Smooth muscle cell (in vitro differentiated cells): ENCODE measurements at regions not wholly inside any gene's neighbourhood (a gene's known extent, or its start where the extent isn't known, plus 50 kb on each side); places are given as distances from the start of the nearest gene placed in this dataset.
A peak's percentile ranks its signal among the peaks of the same experiment; 100 is the strongest.
"Not testable (repeated sequence)": the region's sequence is repeated elsewhere in the genome, so short reads cannot be mapped to it uniquely, and the experiment has no call there.

Source experiments
- DNase-seq: peaks from one replicate; lab custom pipeline; 2025; ENCODE audit not compliant: unreplicated experiment; lab: John Stamatoyannopoulos, UW
- H2AFZ ChIP-seq: fragments of 200-600 bp; sonication (generic); 2 replicates; pipeline ENCODE4 v1.6.0; 2016; ENCODE audit warnings: antibody characterized with exemption, low read depth, mild to moderate bottlenecking
- H3F3A ChIP-seq: fragments of 200-600 bp; sonication (generic); 2 replicates; pipeline ENCODE4 v1.6.0; 2017; ENCODE audit warnings: antibody characterized with exemption, low read depth
- H3K27ac ChIP-seq: fragments of 200-600 bp; sonication (generic); 2 replicates; pipeline ENCODE4 v1.5.1; 2016; ENCODE audit warnings: low read depth, mild to moderate bottlenecking
- H3K27me3 ChIP-seq: fragments of 200-600 bp; sonication (generic); 2 replicates; pipeline ENCODE4 v1.6.1; 2016; ENCODE audit warnings: low read depth, mild to moderate bottlenecking
- H3K36me3 ChIP-seq: fragments of 200-600 bp; sonication (generic); 2 replicates; pipeline ENCODE4 v1.5.1; 2016; ENCODE audit warnings: low read depth
- H3K4me1 ChIP-seq: fragments of 200-600 bp; sonication (generic); 2 replicates; pipeline ENCODE4 v1.5.1; 2016; ENCODE audit warnings: low read depth
- H3K4me2 ChIP-seq: fragments of 200-600 bp; sonication (generic); 2 replicates; pipeline ENCODE4 v1.6.0; 2016; ENCODE audit warnings: mild to moderate bottlenecking
- H3K4me3 ChIP-seq: fragments of 200-600 bp; sonication (generic); 2 replicates; pipeline ENCODE4 v1.5.1; 2016; ENCODE audit warnings: mild to moderate bottlenecking
- H3K79me2 ChIP-seq: fragments of 200-600 bp; sonication (generic); 2 replicates; pipeline ENCODE4 v1.6.0; 2016; ENCODE audit warnings: low read depth, mild to moderate bottlenecking
- H3K9ac ChIP-seq: fragments of 200-600 bp; sonication (generic); 2 replicates; pipeline ENCODE4 v1.6.0; 2016; ENCODE audit warnings: low read depth
- H3K9me3 ChIP-seq: fragments of 200-600 bp; sonication (generic); replicated peaks from 2 replicates; pipeline ENCODE4 v1.5.1; 2016; ENCODE audit warnings: low read depth
- H4K20me1 ChIP-seq: fragments of 200-600 bp; sonication (generic); 2 replicates; pipeline ENCODE4 v1.6.0; 2016; ENCODE audit warnings: low read depth
- CTCF ChIP-seq: fragments of 200-600 bp; sonication (generic); IDR thresholded peaks from 2 replicates; pipeline ENCODE4 v1.5.1; 2017; ENCODE audit warnings: borderline replicate concordance, mild to moderate bottlenecking, antibody characterized with exemption; ENCODE audit not compliant: insufficient read depth, poor library complexity, severe bottlenecking
- WGBS: methylation state at CpG from one replicate; pipeline ENCODE4 v1.1.7; 2016; ENCODE audit warnings: low lambda C conversion rate; 5-methylcytosine and 5-hydroxymethylcytosine counted together

DNA sequence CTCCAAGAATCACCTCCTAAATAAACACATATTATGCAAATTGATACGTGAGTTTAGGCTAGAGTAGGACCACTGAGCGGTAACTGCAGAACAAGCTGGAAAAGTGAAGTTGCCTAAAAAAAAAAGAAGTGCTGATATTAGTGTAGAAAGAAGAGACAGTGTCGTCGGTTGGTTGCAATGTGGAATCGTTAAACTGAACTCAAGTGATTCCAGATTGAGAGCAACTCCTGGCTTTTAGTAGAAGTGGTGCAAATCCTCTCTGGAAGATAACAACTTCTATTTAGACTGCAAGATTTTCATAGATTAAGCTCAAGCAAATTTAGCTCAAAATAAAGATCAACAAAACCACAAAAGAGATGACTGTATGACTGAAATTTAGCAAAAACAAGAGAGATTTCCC, 97.0 kb upstream of the PGR start:
- Histone ChIP-seq H3K27ac (no peak overlapping the region), H4K20me1 (no peaks in the 10 kb centered on the region), H3K79me2 (no peaks in the 10 kb centered on the region), H3K27me3 (no peaks in the 10 kb centered on the region), H3K9me3 (peaks cover 7% of the 10 kb centered on the region), H3F3A (no peaks in the 10 kb centered on the region), H3K36me3 (no peaks in the 10 kb centered on the region), H2AFZ (no peak overlapping the region), H3K4me2 (peak overlapping the region; percentile 27), H3K9ac (no peak overlapping the region), H3K4me1 (no peaks in the 10 kb centered on the region), H3K4me3 (no peak overlapping the region)
- 52% methylated on average over 5 of the region's 5 CpGs for WGBS
- no peak for DNase-seq
- TF ChIP-seq CTCF = no peak

- WGBS = 88% methylated on average over 2 of the region's 2 CpGs
- Histone ChIP-seq H3K27ac (no peak overlapping the region), H3K4me2 (no peak overlapping the region), H3K9ac (no peak overlapping the region), H3K27me3 (no peaks in the 10 kb centered on the region), H3F3A (no peaks in the 10 kb centered on the region), H2AFZ (no peak overlapping the region), H4K20me1 (no peaks in the 10 kb centered on the region), H3K79me2 (no peaks in the 10 kb centered on the region), H3K4me3 (no peak overlapping the region), H3K36me3 (no peaks in the 10 kb centered on the region), H3K4me1 (no peaks in the 10 kb centered on the region), H3K9me3 (peaks cover 7% of the 10 kb centered on the region)
- DNase-seq = no peak
- no peak for TF ChIP-seq CTCF
These were observed 94.6 kb upstream of the PGR start for GRCh38 chr11:101224221-101224620.

DNA sequence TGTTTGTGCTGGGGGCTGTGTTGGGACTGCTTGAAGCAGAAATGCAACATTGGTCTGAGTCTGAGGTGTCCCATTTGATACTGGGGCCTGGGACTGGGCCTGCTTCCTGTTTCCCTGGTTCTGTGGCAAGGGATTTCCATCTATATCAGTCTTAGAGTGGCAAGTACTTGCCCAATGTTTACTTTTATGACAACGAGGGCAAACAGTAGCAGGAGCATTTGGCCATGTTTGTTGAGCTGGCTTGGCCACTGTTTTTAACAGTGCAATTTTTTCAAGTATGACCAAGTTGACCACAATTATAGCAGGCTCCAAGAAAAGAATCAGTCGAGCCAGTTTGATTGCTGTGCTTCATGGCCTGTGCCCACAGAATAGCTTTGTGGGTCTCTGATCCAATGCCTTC, 88.5 kb upstream of the PGR start:
- H3K9ac ChIP-seq, H3K9me3 ChIP-seq, H3K79me2 ChIP-seq, H3K4me3 ChIP-seq, H3K27ac ChIP-seq, H4K20me1 ChIP-seq, H3K4me1 ChIP-seq, H3F3A ChIP-seq, H2AFZ ChIP-seq, H3K27me3 ChIP-seq, H3K36me3 ChIP-seq, H3K4me2 ChIP-seq, DNase-seq: not testable (repeated sequence)
- 79% methylated on average over 2 of the region's 2 CpGs for WGBS

DNA sequence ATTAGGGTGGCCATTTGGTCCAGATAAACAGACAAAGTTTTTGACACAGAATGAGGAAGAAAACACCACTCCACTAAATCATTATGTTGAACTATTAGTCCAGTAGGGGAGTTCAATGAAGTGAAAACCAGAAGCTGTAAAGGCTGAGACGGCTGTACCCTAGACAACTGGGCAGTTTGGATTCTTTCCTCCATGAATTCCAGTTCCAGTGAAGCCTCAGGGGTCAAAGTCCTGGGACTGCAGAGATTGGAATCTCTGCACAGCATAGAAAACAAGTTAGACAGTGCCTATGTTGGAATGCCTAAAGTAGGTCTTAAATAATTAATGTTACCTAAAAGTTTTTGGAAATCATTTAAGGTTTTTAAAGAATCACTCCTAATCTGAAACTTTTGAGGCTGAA, 86.5 kb upstream of the PGR start:
- WGBS = 70% methylated on average over 1 of the region's 1 CpG
- not testable (repeated sequence) for H3F3A ChIP-seq

GRCh38 chr11:101215069-101215468, 85.5 kb upstream of the PGR start:
- H3F3A ChIP-seq = no peaks in the 10 kb centered on the region
- no peak for DNase-seq
- H3K27ac ChIP-seq = no peak overlapping the region
- no peaks in the 10 kb centered on the region for H3K27me3 ChIP-seq
- no peaks in the 10 kb centered on the region for H4K20me1 ChIP-seq
- no peak overlapping the region for H3K4me2 ChIP-seq
- WGBS = 85% methylated on average over 1 of the region's 1 CpG
- H3K4me3 ChIP-seq = no peak overlapping the region
- no peak overlapping the region for H2AFZ ChIP-seq
- no peak overlapping the region for H3K9ac ChIP-seq
- no peaks in the 10 kb centered on the region for H3K79me2 ChIP-seq
- H3K4me1 ChIP-seq = no peaks in the 10 kb centered on the region
- no peak for TF ChIP-seq CTCF
- no peaks in the 10 kb centered on the region for H3K36me3 ChIP-seq
- H3K9me3 ChIP-seq = no peaks in the 10 kb centered on the region

More for the DNA sequence above, 86.5 kb upstream of the PGR start:
- not testable (repeated sequence) for DNase-seq, H3K79me2 ChIP-seq, H4K20me1 ChIP-seq, H3K9ac ChIP-seq, H2AFZ ChIP-seq, H3K4me1 ChIP-seq, H3K9me3 ChIP-seq, H3K27ac ChIP-seq, H3K36me3 ChIP-seq, H3K4me2 ChIP-seq, H3K27me3 ChIP-seq, H3K4me3 ChIP-seq
